Esophagus muscularis mucosa (tissue), 3 donors: ENCODE measurements at regions not wholly inside any gene's neighbourhood (a gene's known extent, or its start where the extent isn't known, plus 50 kb on each side); places are given as distances from the start of the nearest gene placed in this dataset.

Experiments
- POLR2A ChIP-seq: fragments of 450-650 bp; IDR thresholded peaks from one replicate; pipeline ENCODE4 v1.6.1; 2017; ENCODE audit warnings: antibody characterized with exemption, moderate library complexity, mild to moderate bottlenecking, low read depth
- POLR2AphosphoS5 ChIP-seq, 2 donors: sonication (generic); formaldehyde crosslinking; IDR thresholded peaks; one replicate each; pipeline ENCODE4 v1.6.1; 2017; ENCODE audit warnings: antibody characterized with exemption in 2 of 2
- TF ChIP-seq, protein P1 (sequence below), 3 experiments: fragments of 200-600 bp in 2 of 3; fragments of 450-650 bp in 1 of 3; sonication (generic) in 2 of 3; IDR thresholded peaks; one replicate each; pipeline ENCODE4 v1.5.1; 2017 to 2019; ENCODE audit warnings: antibody characterized with exemption in 3 of 3, mild to moderate bottlenecking in 2 of 3, moderate library complexity in 1 of 3

DNA sequence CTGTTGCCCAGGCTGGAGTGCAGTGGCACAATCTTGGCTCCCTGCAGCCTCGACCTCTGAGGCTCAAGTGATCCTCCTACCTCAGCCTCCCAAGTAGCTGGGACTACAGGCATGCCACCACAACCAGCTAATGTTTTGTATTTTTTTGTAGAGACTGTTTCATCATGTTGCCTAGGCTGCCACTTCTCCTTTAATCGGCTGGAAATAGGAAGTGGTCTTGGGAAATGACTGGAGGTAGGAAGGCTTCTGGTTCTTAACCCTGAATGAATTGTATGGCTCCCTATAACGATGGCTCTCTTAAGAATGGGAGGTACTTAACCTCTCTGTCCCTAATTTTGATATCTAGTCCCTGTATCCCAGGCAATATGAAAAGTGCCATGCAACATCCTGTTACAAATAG lies 113.9 kb upstream of the USP15 start:
- TF ChIP-seq POLR2A: no peak
- TF ChIP-seq, protein P1, sequence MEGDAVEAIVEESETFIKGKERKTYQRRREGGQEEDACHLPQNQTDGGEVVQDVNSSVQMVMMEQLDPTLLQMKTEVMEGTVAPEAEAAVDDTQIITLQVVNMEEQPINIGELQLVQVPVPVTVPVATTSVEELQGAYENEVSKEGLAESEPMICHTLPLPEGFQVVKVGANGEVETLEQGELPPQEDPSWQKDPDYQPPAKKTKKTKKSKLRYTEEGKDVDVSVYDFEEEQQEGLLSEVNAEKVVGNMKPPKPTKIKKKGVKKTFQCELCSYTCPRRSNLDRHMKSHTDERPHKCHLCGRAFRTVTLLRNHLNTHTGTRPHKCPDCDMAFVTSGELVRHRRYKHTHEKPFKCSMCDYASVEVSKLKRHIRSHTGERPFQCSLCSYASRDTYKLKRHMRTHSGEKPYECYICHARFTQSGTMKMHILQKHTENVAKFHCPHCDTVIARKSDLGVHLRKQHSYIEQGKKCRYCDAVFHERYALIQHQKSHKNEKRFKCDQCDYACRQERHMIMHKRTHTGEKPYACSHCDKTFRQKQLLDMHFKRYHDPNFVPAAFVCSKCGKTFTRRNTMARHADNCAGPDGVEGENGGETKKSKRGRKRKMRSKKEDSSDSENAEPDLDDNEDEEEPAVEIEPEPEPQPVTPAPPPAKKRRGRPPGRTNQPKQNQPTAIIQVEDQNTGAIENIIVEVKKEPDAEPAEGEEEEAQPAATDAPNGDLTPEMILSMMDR (IDR thresholded peaks at IDR 0.05): no peak
- TF ChIP-seq POLR2AphosphoS5 (IDR thresholded peaks at IDR 0.05): no peak
